SK-N-MC (cell line): ENCODE measurements at regions not wholly inside any gene's neighbourhood (a gene's known extent, or its start where the extent isn't known, plus 50 kb on each side); places are given as distances from the start of the nearest gene placed in this dataset.

ENCODE experiments used
- EZH2 ChIP-seq: fragments of 200-600 bp; sonication (generic); IDR thresholded peaks from one replicate; pipeline ENCODE4 v1.6.1; 2017; ENCODE audit warnings: antibody characterized with exemption
- FOXP2 ChIP-seq: optimal IDR thresholded peaks from 2 replicates; pipeline ENCODE3; 2011; ENCODE audit warnings: mild to moderate bottlenecking, moderate library complexity; ENCODE audit not compliant: insufficient read depth; ENCODE audit errors: extremely low read length, control extremely low read depth

- TF ChIP-seq EZH2: no peak
- no peak for TF ChIP-seq FOXP2
These were observed 235.7 kb downstream of the RPIA start for GRCh38 chr2:88927128-88927527.
